ENCODE measurements at regions not wholly inside any gene's neighbourhood (a gene's known extent, or its start where the extent isn't known, plus 50 kb on each side); places are given as distances from the start of the nearest gene placed in this dataset.

- Histone ChIP-seq H3K4me1 (ENCODE audit: insufficient read depth, poor library complexity, severe bottlenecking) (no peaks in the 10 kb centered on the region), H3K27ac (ENCODE audit: poor library complexity, severe bottlenecking) (no peak overlapping the region), H3K36me3 (ENCODE audit: low read depth) (no peaks in the 10 kb centered on the region), H3K4me3 (ENCODE audit: severe bottlenecking) (no peak overlapping the region), H3K9me3 (ENCODE audit: severe bottlenecking) (no peaks in the 10 kb centered on the region), H3K27me3 (ENCODE audit: insufficient read depth, poor library complexity, severe bottlenecking) (no peaks in the 10 kb centered on the region)
- DNase-seq (ENCODE audit: low spot score) (no peak), ATAC-seq (ENCODE audit: low read depth) (no peak)
- no peak for TF ChIP-seq CTCF (IDR thresholded peaks at IDR 0.05; ENCODE audit: poor library complexity, severe bottlenecking)
These were observed 81.7 kb upstream of the CHRDL1 start for GRCh38 chrX:110877326-110877725.

DNA sequence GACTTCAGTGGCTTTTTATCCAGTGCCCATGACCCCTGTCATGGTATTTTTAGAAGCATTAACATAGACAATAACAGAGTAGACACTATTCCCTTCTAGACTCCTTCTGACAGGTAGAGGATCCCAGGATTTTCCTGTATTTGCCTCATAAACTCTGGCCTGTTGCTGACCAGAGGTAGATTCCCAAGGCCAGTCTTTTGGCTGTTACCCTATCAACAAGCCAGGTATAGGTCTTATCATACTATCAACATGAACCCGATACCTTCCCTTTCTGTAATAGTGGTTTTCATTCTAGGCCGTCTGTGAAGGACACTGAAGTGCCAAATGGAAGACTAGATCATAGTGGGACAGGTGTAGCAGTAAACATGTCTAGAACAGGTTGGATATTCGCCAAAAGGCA lies 76.2 kb upstream of the CHRDL1 start:
- no peak for DNase-seq (ENCODE audit: low spot score)
- no peak for ATAC-seq (ENCODE audit: low read depth)

DNA sequence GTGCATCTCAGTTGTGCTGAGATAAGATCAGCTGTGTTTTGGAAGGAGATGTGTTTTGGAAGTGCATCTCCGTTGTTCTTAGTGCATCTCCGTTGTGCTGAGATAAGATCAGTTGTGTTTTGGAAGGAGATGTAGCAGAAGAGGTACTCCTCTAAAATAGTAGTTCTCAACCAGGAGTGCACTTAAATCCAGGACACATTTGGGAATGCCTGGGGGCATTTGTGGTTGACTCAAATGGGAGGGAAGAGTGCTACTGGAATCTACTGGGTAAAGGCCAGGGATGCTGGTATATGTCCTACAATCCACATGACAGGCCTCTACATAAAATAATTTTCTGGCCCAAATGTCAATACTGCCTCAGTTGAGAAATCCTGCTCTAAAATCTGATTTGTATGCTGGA lies 70.8 kb upstream of the CHRDL1 start:
- H3K9me3 ChIP-seq (ENCODE audit: severe bottlenecking): no peaks in the 10 kb centered on the region
- ATAC-seq (ENCODE audit: low read depth) (no peak), DNase-seq (ENCODE audit: low spot score) (no peak)
- H3K27ac ChIP-seq (ENCODE audit: poor library complexity, severe bottlenecking): no peak overlapping the region
- no peak overlapping the region for H3K4me3 ChIP-seq (ENCODE audit: severe bottlenecking)
- H3K36me3 ChIP-seq (ENCODE audit: low read depth): no peaks in the 10 kb centered on the region
- no peaks in the 10 kb centered on the region for H3K4me1 ChIP-seq (ENCODE audit: insufficient read depth, poor library complexity, severe bottlenecking)
- no peaks in the 10 kb centered on the region for H3K27me3 ChIP-seq (ENCODE audit: insufficient read depth, poor library complexity, severe bottlenecking)
- no peak for TF ChIP-seq CTCF (IDR thresholded peaks at IDR 0.05; ENCODE audit: poor library complexity, severe bottlenecking)

More for the DNA sequence above, 76.2 kb upstream of the CHRDL1 start:
- H3K4me1 ChIP-seq (ENCODE audit: insufficient read depth, poor library complexity, severe bottlenecking): no peaks in the 10 kb centered on the region
- H3K27me3 ChIP-seq (ENCODE audit: insufficient read depth, poor library complexity, severe bottlenecking): no peaks in the 10 kb centered on the region
- no peak overlapping the region for H3K27ac ChIP-seq (ENCODE audit: poor library complexity, severe bottlenecking)
- no peaks in the 10 kb centered on the region for H3K9me3 ChIP-seq (ENCODE audit: severe bottlenecking)
- H3K4me3 ChIP-seq (ENCODE audit: severe bottlenecking): no peak overlapping the region
- H3K36me3 ChIP-seq (ENCODE audit: low read depth): no peaks in the 10 kb centered on the region
- no peak for TF ChIP-seq CTCF (IDR thresholded peaks at IDR 0.05; ENCODE audit: poor library complexity, severe bottlenecking)

DNA sequence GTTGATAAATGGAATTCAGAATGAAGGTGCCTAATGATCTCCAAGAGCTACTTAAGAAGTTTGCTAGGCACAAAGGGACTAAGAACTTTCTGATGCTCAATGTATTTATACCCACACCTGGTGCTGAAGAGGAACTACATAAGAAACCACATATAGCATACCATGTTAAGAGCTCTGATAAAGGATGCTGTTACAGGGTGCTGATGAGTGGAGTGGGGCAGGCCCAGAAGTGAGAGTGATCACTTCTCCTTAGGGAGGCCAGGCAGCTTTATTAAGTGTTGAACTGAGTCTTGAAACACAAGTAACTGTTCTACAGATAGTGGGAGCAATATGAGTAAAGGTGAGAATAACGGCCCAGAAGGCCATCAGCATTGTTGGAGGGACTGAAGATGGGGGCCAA lies 68.3 kb upstream of the CHRDL1 start:
- H3K4me3 ChIP-seq (ENCODE audit: severe bottlenecking): no peak overlapping the region
- H3K27me3 ChIP-seq (ENCODE audit: insufficient read depth, poor library complexity, severe bottlenecking): no peaks in the 10 kb centered on the region
- DNase-seq (ENCODE audit: low spot score) (no peak), ATAC-seq (ENCODE audit: low read depth) (no peak)
- H3K9me3 ChIP-seq (ENCODE audit: severe bottlenecking): no peaks in the 10 kb centered on the region
- no peaks in the 10 kb centered on the region for H3K4me1 ChIP-seq (ENCODE audit: insufficient read depth, poor library complexity, severe bottlenecking)
- no peak overlapping the region for H3K27ac ChIP-seq (ENCODE audit: poor library complexity, severe bottlenecking)
- no peak for TF ChIP-seq CTCF (IDR thresholded peaks at IDR 0.05; ENCODE audit: poor library complexity, severe bottlenecking)
- H3K36me3 ChIP-seq (ENCODE audit: low read depth): no peaks in the 10 kb centered on the region

DNA sequence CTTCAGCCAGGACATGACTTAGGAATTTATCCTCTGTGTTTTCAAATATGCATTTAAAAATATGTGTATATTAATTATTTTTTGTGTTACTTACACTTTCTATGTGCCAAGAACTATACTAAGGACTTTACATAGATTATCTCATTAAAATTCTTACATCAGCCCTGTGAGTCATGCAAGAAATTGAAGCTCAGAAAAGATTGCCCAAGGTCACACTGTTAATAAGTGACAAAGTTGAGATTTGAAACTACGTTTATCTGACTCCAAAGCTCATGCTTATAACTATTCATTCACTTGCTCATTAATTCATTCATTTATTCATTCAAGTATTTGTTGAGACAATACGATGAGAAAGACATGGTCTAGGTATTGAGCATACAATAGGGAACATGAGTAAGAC lies 62.9 kb upstream of the CHRDL1 start:
- H3K4me1 ChIP-seq (ENCODE audit: insufficient read depth, poor library complexity, severe bottlenecking): no peaks in the 10 kb centered on the region
- H3K27ac ChIP-seq (ENCODE audit: poor library complexity, severe bottlenecking): no peak overlapping the region
- no peaks in the 10 kb centered on the region for H3K36me3 ChIP-seq (ENCODE audit: low read depth)
- ATAC-seq (ENCODE audit: low read depth): no peak
- no peak for DNase-seq (ENCODE audit: low spot score)
- TF ChIP-seq CTCF (IDR thresholded peaks at IDR 0.05; ENCODE audit: poor library complexity, severe bottlenecking): no peak
- H3K27me3 ChIP-seq (ENCODE audit: insufficient read depth, poor library complexity, severe bottlenecking): no peaks in the 10 kb centered on the region
- H3K4me3 ChIP-seq (ENCODE audit: severe bottlenecking): no peak overlapping the region
- H3K9me3 ChIP-seq (ENCODE audit: severe bottlenecking): no peaks in the 10 kb centered on the region

All from RWPE2 (cell line).